SW 1271 (cell line): ENCODE measurements at regions not wholly inside any gene's neighbourhood (a gene's known extent, or its start where the extent isn't known, plus 50 kb on each side); places are given as distances from the start of the nearest gene placed in this dataset.
"Not testable (repeated sequence)": the region's sequence is repeated elsewhere in the genome, so short reads cannot be mapped to it uniquely, and the experiment has no call there.

Experiments used
- DNase-seq, 2 experiments: peaks; one replicate each; lab custom pipeline; 2025; lab: John Stamatoyannopoulos, UW

DNA sequence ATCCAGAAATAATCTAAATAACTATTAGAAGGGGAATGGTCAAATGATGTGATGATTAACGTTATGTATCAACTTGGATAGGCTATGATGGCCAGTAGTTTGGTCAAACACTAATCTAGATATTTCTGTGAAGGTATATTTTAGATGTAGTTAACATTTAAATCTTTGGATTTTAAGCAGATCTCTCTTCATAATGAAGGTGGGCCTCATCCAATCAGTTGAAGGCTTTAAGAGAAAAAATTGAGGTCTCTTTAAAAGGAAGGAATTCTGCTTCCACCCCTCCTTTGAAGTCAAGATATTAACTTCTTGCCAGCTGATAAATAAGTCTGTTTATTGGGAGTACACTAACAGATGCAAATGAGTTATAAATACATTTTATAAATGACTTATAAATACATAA, 760.0 kb upstream of the SLC35B3 start:
- no peak for DNase-seq

DNA sequence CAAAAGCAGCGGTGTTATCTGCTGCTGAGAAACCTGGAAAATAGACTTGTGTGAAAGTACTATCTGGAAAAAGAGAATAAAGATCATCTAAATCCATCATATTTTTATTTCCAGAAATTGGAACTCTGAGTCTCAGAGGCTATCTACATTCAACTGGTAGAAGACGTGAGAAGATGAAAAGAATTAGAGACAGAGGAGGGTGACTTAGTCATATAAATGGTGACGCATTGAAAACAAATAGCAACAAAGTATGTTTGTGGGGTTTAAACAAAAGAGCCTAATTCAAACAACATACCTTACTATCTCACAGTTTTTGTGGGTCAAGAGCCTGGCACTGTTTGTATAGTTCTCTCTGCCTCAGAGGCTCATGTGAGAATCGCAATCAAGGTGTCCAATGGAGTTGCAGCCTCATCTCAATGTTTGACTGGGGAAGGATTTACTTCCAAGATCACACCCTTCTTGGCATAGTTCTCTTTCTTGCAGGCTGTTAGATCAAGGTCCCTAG, 757.1 kb upstream of the SLC35B3 start:
- DNase-seq = no peak

DNA sequence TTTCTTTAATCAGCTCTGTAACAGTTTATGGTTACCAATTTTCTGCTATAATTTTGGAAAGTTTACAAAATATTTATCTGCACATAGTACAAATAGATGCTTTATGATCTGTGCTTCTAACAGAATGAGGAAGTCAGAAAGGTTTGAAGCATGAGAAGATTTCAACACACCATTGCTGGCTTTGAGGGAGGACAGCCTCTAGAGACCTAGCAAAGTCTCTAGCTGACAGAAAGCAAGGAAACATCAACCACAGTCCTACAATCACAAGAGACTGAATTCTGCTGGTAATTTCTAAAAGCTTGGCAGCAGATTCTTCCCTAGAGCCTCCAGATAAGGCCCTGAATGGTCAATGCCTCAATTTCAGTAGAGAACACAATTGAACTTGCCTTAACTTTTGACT, 750.8 kb upstream of the SLC35B3 start:
- DNase-seq = no peak

DNA sequence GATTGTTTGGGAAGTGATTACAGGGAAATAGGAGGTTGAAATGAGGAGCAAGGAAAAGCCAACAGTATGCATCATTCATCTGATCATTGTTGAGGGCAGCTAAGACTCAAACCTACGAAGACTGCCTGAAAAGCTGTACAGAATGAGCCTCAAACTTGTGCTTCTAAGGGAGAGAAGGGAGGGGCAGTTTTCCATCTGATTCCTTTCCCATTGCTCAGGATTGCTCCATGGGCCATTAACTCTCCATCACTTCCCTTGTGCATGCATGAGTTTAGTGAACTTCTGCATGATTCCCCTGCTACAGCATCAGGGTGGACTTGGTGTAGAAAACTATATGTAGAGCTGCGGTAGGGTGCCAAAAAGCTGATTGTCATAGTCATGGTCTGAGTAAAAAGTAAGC, 742.7 kb upstream of the SLC35B3 start:
- DNase-seq = no peak

DNA sequence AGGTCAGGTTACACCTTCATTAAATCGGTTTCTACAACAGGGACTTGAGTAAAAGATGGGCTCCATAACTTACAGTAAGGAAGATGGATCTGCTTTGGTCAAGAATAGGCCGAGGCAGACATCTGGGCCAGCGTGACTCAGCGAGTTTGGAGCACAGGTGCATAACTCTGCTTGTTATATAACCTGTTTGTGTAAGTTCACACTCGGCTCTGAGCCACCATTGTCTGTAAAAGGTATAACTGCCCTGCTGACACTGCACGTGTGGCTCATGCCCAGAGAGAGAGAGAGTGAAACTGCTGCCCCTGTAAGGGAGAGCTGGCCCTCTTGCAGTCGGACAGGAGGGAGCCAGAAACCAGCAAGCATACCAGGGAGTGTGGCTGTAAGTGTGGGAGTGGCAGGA, 737.9 kb upstream of the SLC35B3 start:
- no peak for DNase-seq

DNA sequence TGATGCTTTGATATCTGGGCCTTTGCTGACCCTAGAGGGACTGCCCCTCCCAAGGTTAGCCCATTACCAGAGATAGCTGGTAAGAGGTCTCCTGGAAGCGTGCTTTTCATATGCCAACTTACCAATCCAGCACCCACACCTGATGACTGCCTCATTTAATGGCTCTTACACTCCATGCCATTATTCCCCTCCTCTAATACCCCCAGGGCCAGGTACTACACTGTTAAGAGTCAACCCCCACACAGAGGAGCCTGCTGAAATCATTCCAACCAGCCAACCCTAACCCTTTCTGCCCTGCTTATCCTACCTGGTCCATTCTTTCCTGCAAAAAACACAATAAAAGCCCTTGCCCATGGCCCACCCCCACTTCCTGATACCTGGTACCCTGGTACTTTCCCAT, 736.8 kb upstream of the SLC35B3 start:
- no peak for DNase-seq

DNA sequence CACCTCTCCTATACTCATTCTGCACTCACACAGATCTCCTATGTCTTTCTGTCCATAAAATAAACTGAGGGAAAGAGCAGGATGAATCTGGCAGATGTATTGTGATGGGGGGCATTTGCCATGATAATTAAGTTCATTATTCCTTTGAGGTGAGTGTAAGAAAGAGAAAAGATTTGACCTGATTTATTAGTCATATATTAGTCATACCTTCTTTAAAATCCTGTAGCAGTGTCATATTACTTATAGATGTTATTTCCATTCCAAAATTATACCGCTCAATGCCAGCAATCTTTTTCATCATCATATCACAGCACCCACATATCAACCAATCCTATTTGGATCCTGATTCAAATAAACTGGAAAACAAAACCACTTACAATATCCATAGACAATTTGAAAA, 733.3 kb upstream of the SLC35B3 start:
- DNase-seq = no peak

DNA sequence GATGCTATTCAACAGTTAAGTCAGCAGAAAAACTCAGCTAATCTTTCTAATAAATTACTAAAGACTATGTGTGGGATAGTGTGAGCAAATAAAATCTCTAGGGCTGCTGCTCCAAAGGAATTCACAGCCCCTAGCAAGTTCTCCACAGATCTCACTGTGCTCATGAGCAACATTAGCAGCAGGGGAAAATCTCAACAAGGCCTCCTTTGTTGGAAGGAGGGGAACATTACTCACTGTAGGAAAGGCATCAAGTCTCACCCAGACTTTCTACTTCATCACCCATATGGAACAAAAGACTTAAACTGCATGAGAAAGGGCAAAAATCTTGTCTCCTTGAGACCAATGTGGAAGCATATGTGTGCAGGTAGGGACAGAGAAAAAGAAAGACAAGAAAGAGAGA, 726.4 kb upstream of the SLC35B3 start:
- no peak for DNase-seq

DNA sequence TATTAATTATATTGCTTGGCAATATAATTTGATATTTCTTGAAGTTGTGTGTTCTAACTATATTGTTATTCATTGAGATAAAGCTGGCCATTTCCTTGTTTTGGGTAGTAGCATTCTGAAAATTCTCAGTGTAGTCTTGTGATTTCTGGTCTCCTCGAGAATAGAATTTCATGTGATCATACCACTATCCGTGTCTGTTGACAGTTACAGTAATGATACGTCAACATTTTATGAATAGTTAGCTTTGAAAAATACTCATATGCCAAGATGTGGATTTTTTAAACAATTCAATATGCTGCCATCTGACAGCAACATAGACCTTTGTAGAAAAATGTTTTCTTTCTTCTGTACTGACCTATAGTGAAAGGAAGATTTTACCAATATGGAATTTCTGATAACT, 723.7 kb upstream of the SLC35B3 start:
- no peak for DNase-seq

DNA sequence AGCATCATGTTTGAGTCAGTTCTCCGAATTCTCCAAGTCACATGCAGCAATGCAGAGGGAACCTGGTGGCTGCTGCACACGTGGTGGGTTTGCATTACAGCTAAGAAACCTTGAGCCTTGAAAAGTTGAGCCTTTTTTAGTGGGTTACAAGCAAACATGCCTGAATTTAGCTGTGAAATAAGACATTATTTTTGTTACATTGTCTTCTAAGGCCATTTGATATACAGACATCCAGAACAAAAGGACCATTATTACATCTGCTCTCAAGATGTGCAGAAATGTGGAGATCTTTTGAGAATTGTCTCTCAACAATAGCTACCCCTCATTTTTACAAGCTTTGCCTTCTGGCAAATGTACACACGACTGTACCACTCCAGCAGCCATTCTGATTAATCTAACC, 720.5 kb upstream of the SLC35B3 start:
- DNase-seq = no peak

DNA sequence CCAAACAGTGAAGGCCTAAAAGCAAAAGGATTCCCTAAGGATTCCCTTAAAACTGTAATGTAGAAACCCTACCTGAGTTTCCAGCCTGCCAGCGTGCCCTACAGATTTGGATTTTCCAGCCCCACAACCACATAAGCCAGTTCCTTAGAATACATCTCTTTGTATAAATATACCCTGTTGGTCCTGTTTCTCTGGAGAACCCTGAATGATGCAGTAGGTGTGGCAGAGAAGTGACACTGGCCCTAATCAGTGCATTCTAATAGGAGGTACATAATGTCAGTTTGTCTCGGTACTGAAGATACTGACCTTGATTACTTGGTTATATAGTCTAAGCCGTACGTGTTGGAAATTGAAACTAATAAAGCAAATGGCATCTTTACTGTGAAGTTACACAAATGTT, 707.8 kb upstream of the SLC35B3 start:
- DNase-seq = no peak

DNA sequence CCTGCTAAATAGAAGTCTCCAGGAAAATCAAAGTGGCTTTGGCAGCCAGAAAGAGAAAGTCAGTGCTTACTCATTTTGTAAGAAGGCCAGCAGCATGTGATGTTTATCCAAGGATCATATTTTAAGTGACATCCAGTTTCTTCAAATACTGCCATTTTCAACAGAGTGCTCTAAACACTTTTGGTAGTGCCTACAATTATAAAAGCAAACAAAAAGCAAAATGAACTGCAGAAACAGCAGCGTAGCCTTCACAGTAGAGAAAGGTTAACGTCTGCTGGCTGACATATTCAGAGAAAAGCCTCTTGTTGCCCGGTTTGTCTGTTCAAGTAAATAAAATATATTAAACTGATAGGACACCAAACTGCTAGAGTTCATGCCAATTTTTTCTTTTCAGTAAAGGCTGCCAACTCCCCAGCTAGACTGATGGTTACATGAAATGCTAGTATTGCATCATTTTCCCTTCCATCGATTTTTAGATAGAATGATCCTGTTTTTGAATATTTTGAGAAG, 705.7 kb upstream of the SLC35B3 start:
- no peak for DNase-seq

DNA sequence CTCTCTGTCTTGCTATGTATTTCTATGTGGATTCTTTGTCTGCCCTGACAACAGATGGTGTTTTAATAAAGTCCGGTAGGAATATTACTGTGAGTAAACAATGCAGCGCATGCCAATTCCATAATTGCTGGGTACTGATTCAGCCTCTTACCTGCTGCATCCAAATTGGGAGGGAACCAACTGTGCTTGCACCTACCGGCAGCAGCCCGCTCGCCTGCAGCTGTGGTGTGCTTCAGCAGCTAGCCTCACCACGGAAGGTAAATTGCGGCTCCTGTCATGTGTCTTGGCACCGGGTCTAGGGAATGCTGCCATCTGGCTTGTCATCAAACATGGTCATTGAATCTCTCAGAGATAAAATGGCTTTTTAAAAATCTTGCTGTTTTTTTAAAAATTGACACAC, 704.8 kb upstream of the SLC35B3 start:
- no peak for DNase-seq

DNA sequence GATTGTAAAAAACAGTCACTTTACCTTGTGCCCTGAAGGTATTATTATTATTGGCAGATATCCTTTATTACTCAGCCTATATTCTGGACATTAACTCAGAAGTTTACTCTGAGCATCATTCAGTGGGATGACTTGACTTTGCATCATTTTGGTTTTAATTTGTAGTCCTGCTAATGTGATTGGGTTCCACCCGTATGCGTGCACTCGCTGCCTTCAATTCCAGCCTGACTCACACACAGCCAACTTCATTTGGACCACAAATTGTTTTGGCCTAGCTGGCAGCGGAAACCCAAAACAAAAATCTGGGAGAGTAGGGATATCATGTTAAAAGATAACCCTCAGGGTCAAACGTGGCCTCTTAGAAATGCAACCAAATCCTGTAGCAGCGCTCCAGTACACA, 704.4 kb upstream of the SLC35B3 start:
- no peak for DNase-seq

DNA sequence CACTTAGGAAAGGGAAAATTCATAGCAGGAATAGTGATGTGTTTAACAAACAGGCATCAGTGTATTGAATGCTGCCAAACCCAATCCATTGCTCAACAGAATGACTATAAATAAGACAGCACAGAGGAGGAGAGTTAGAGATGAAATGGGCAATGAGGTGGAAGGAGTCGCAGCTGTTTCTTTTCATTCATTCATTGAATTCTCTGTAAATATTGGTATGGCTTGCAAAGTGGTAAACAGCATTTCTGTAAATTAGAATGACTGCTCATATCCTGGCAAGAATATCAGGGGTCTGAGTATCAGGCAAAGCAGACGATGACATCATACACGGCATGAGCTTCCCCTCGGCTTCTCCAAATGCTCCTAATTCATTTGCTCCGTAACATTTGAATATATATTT, 703.6 kb upstream of the SLC35B3 start:
- no peak for DNase-seq

DNA sequence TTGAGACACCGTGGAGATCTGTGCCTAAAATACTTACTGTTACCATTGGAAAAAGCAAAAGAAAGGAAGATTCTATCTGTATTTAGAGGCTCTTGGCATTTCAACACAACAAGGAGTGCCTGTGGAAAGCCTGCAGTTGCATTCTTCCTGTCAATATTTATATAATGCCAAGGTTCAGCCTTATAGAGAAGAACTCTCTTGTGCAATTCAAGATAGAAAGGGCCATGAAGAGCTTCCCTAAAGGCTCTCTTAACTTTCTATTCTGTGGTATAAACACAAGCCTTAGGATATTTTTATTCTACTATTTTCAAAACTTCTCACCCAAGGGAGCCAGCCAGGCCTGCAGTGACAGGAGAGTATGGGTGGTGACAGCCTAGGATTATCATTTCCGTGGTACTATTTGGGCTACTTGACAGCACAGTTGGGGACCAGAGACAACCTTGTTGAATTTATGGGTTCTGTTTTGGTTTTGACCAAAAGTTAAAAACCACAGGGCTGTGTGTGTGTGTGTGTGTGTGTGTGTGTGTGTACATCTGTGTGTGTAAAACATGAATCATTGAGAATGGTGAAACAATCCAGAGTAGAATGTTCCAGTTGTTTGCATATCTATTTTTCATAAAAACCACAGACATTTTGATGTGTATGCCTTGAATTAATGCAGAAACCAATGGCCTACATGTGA, 700.9 kb upstream of the SLC35B3 start:
- DNase-seq = no peak

DNA sequence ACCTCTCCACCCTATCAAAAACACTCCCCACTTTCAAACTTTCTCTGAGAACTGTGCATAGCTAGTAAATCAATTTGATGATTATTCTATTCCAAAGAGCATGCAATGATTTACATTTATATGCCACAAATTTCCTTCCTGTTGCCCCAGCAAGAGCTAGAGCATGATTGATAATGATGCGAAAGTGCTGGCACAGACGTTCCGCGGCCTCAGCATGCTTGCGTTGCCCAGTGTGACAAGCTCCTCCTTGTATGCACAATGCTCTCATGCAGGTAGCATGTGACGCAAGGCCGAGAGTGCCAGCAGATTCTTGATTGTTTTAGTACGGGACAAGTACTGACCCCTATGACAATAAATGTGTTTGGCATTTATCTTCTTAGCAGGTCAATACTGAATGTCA, 696.3 kb upstream of the SLC35B3 start:
- no peak for DNase-seq

DNA sequence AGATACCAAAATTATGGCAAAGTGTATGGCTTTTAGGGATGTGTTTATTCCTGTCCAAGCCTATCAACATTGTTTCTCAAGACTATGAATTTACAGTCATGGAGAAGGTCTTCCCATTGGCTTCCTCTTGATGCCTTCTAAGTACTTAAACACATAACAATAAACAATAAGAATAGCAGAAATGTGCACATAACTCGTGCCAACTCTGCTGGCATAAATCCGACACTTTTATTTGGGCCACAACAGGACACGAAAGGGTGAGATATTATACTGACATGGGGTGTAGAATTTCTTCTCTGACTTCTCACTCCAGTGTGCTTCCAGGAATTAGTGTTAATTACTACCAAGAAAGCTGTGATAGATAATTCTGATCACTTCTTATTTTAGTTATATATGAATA, 695.9 kb upstream of the SLC35B3 start:
- DNase-seq = no peak

DNA sequence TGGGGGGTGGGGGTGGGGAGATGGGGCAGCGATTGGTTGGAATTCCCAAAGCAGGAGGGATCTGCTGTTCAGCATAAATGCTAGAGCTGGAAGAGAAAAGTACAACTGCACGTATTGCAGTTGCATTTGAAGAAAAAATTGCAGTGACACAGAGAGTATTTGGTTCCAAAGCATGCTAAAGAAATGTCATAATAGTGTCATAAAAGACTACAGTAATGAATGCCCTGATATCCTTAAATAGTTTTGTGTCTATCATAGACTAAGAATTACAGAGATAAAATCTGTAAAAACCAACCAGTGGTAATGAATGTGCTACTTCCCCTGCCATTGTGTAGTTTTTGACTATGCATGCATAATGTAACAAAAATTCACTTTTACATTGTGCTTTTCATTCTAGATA, 693.6 kb upstream of the SLC35B3 start:
- no peak for DNase-seq

DNA sequence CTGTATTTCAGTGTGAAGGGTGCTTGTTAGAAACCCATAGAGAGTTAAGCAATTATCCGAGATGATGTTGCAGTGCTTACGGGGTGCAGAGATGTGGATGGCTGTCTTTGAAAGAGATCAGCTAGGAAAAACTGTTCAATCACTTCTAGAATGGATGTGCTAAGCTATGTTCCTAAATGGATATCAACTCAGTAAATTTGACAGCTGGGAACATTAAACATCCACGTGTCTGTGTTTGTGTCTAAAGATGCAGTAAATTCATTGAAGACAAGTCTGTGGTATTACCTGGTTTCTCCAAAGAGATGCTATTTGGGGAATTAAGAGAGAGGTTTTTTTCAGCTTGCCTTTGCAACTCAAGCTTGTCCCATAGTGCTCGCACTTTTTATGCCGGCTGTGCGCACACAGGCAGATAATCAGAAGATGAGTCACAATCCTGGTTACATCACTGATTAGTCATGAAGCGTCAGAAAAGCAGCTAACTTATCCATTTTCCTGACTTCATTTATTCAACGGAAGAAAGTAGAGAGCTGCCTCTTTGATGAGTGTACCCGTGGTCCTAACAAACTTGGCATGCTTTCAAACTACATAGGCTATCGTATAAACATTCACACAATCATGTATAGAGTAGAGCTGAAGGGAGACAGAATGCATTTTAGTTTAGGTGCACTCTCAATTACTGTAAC, 691.7 kb upstream of the SLC35B3 start:
- peak; percentile 45 to 63 for DNase-seq

DNA sequence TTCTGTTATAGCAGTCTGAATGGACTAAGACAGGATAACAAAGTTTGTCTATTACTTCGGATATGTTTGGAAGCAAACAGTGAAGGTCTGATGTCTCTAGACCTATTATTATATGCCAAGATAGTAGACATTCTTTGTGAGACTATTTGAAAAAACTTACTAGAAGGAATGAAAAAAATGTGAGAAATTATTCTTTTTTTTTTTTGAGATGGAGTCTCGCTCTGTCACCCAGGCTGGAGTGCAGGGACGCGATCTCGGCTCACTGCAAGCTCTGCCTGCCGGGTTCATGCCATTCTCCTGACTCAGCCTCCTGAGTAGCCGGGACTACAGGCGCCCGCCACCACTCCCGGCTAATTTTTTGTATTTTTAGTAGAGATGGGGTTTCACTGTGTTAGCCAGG, 690.7 kb upstream of the SLC35B3 start:
- not testable (repeated sequence) for DNase-seq

DNA sequence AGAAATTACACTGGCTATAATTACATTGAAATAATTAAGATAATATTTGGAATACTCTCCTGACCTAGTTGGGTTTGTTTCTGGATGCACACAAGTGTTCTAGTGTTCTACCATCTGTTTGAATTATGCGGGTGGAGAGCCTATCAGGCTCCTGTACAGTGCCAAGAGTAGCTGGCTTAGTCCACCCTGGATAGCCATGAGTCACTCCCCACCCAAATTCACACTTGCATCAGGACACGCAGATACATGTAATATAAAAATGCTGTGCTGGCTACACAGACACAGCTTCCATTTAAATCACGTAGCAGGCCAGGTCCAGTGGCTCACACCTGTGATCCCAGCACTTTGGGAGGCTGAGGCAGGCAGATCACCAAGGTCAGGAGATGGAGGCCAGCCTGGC, 686.2 kb upstream of the SLC35B3 start:
- DNase-seq = no peak

DNA sequence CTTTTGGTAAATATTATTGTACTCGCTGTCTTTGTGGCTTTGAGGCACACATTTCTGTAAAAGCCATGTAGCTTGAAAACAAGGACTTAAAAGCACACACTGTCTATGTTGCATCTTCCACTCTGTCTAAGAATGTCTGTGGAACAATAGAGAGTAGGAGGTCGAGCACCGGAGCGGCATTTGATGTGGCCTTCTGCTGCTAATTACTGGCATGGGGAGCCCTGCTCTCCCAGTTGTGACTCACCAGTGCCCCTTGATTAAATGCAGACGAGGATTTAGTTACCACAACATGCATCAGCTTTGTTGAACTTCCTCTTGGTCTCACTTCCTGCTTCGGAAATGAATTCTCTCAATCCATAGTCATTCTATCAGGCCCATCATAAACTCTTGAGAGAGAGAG, 680.7 kb upstream of the SLC35B3 start:
- no peak for DNase-seq

DNA sequence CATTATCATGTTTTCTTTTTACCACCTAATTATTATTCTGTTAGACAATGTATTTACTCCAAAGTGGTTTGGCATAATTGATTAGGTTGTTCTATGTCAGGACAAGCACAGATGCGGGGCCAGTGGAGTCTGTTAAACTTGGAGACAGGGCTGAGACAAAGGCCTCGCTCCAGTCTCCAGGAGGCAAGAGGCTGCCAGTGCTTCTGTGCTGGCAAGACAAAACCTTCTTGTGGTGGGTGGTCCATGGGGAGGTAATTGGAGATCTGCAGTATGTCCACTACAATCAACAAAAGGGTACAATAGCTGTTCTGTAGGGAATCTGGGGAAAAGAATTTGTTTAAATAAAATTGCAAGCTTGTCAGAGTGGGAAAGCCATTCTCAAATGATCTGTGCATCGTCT, 677.2 kb upstream of the SLC35B3 start:
- DNase-seq = no peak
